GM21717 (cell line): ENCODE measurements at regions not wholly inside any gene's neighbourhood (a gene's known extent, or its start where the extent isn't known, plus 50 kb on each side); places are given as distances from the start of the nearest gene placed in this dataset.

Experiments
- ATAC-seq: cut with Tn5 transposase; IDR thresholded peaks from one replicate; pipeline ENCODE4 v1.9.1; 2021; ENCODE audit warnings: mild to moderate bottlenecking, moderate library complexity; ENCODE audit not compliant: unreplicated experiment

- ATAC-seq: no peak
These were observed 932.2 kb downstream of the TBC1D22A start for GRCh38 chr22:47694536-47695130.

DNA sequence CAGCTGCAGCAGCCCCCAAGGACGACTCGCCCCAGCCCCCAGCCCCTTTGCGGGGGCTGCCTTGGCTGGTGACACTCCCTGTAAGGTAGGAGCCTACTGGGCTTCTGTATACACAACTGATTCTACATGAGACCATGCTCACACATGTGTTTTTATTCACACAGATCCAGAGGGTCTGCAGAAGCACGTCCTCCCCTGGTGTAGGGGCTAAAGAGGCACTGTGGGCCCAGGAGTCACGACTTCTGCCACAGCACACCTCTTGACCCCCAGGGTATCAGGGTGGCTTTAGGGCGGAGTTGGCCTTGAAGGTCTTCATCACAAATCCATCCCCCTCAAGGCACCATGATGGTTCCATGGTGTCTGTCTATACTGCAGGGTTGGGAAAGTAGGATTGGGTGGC is 931.2 kb downstream of the TBC1D22A start:
- ATAC-seq: no peak

- ATAC-seq: no peak
These were observed 930.4 kb downstream of the TBC1D22A start for GRCh38 chr22:47692811-47693210.

GRCh38 chr22:47691152-47691895 is 928.9 kb downstream of the TBC1D22A start:
- no peak for ATAC-seq

DNA sequence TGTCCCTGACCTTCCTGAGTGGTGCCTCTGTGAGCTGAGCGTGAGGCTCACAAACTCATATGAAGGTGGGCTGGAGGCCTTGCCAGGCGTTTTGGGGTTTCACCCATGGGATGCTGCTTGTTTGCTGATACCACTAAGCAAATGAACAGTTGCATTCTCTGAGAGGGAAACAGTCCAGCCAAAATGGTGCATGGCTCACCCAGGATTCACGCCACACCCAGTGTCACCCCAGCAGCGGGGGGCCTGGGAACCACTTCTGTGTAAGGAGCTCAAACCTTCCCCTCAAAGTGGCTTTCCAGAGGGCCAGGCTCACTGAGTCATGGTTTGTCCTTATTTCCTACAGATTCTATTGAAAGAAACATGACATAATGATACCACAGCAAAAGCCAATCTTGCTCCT is 928.1 kb downstream of the TBC1D22A start:
- no peak for ATAC-seq

DNA sequence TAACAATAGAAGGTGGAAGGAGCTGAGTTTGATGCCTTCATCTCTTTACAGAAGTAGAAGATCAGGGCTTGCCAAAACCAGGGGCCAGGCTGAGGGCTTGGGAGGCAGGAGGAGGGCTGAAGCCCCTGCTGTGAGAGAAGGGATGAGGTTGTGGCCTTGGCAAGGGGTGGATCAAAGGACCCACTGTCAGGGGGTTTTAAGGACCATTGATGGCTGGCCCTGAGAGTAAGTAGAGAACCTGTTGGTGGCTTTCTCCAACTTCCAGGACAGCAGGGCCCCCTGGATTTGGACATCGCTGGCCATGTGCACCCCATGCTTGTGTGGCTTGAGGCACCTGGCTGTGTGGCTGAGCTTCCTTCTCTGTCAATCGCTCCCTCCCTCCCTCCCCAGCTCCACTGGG is 927.7 kb downstream of the TBC1D22A start:
- no peak for ATAC-seq

DNA sequence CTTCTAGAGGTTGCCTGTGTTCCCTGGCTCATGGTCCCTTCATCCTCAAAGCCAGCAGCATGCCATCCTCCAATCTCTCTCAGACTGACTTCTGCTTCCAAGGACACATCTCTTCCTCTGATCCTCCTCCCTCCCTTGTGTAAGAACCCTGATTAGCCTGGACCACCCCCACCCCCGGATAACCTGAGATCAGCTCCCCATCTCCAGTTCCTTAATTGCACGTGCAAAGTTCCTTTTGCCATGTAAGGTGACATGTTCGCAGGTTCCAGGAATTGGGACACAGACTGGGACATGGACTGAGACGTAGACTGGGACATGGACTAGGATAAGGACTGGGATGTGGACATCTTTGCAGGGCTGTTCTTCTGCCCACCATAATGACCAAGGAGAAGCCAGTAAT is 925.3 kb downstream of the TBC1D22A start:
- no peak for ATAC-seq

- ATAC-seq: no peak
These were observed 924.9 kb downstream of the TBC1D22A start for GRCh38 chr22:47687346-47687655.

DNA sequence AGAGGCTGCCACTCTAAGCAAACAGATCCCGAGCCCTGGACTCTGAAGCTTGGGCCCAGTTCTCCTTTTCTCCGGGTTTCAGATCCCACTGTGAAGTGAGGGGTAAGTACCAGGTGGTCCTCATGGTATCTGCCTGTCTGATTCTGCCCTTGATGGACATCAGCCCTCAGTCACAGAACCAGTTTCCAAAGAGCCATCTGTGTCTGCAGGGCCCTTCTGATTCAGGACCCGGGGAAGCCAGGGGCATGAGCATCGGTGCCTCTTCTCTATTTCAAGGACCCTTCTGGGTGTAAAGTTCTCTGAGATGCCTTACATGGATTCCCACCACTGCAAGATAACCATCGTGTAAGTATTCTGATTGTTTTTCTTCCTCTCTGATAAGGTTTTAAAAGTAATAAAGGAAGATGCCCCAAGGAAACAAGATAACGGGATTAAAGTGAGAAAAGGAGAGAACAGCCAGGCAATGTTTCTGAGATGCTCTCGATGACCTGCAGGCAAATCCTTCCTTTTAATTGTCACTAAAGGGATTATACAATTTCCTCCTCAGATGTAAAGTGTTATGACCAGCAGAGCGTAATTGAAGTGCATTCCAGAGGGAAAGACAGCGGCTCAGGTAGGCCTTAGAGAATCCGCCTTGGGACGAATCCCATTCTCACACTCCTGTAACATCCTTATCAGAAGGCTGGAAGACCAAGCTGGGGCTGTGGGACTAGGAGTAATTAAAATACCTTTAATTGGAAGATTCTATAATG is 924.3 kb downstream of the TBC1D22A start:
- no peak for ATAC-seq

DNA sequence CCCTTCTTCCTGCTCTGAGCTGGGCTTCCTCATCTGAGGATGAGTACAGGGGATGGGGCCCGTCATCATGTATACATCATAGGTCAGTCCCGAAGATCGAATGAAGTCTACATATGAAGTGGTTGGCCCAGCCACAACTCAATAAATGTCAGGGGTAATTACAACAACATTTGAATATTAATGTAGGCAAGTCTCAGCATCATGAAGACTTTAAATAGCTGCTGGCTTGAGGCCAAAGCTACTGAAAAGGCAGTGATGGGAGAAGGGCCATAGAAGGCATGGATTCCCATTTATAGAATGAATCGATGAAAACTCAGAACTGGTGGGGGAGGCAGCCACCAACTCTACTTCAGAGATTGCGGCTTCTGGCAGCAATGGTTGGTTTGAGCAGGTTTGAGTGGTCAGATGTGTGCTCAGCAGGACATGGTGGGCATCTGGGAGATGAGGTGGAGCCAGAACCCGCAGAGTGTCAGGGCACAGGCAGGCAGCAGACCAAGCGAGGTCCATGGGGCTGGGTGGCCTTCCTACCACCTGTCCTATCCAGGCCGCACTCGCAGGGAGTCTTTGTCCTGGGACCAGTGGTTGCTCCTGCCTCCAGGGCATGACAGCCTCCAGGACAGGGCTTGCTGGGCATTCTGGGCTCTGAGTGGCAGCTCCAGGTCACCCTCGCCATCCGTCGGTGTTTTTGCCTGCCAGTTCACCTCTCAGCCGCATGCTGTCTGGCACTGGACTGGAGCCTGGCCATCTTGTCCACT is 919.1 kb downstream of the TBC1D22A start:
- no peak for ATAC-seq

DNA sequence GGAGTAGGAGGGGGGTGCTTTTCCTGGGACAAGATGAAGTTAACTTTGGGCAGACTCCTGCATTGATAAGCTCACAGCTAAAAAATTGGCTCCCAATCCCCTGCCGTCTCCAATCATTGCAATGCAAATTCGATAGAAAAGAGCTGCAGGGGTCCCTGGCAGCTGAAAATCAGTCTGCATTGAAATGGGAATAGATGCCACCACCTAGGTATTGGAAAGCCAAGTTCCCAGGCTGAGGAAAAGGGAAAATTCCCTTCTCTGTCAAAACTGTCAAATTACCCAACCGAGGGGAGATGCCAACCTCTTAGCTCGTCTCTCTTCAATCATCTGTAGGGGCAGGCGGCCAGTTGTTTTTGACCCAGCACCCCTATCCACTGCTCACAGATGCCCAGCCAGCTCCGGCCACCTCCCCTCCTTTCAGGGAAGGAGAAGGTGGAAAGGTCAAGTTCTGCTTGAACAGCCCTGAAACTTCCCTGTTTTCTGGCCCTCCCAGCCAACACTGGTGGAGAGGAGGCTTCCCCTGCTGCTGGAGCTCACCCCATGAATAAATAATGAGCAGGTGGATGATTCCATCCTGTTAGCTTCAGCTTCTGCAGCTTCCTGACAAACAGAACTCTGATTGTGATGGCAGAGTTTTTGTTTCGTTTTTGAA is 916.3 kb downstream of the TBC1D22A start:
- no peak for ATAC-seq

DNA sequence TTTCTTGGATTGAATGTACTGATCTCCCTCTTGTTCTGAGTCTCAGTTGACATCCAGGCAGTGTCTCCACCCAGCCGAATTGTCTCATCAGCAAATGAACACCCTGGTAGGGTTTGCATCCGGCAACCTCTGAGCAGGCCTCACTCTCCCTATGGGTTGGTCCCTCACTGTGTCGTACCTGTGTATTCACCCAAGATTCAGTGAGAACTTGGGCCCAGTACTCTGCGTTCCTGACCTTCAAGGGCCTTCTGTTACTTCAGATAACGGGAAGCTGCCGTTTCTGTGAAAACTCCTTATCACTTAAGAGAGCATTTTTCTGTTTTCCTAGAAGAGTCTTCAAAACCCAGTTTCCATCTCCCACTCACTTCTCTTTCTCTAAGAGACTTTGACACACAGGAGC is 915.6 kb downstream of the TBC1D22A start:
- no peak for ATAC-seq

GRCh38 chr22:47676685-47677084 is 914.2 kb downstream of the TBC1D22A start:
- ATAC-seq: no peak

- no peak for ATAC-seq
These were observed 912.1 kb downstream of the TBC1D22A start for GRCh38 chr22:47674600-47674999.

DNA sequence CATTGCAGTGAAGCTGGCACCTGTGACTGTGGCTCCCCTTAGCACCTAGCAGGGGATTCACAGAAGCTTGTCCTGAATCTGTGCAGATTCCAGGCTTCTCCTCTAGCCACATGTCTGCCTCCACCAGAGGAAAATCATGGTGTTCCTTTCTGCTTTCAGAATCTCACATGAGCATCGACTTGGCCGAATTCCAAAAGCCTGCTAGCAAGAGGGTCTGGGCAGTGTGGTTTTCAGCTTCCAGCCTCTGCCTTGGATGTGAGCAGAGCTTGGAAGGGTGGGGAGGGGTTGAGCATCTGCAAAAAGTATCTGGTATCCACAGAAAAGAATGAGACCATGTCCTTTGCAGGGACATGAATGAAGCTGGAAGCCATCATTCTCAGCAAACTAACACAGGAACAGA is 911.1 kb downstream of the TBC1D22A start:
- no peak for ATAC-seq

DNA sequence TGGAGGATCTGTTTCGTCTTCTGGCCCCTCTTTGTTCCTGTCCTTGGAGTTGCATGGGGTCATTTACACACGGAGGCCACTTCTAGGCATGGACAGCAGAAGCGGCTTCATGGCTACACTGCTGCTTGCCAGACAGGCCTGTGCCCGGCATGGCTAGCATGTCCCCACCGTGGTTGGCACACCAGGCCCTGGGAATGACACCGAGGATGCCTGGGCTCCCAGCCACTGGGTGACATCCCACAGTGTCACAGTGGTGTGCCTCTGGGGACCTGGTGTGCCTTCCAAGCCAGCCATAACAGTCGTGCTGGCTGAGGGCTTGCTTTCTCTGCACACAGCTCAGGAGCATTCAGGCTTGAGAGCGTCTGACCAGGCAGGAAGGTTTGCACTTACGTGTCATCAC is 910.1 kb downstream of the TBC1D22A start:
- no peak for ATAC-seq

DNA sequence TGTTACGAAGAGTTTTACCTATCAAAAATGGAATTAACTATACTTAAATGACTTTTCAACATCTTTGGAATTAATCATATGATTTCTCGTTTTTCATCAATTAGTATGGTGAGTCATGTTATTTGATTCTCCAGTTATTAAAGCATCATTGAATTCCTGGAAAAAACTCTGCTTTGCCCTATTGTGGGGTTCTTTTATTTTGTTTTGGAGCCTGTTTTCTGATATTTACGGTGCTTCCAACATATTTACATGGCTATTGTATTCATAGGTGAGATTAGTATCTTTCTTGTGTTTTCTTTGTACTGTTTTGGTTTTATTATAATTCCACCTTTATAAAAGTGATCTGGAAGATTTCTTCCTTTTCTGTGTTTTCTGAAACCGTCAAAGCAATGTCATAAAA is 902.7 kb downstream of the TBC1D22A start:
- ATAC-seq: no peak

DNA sequence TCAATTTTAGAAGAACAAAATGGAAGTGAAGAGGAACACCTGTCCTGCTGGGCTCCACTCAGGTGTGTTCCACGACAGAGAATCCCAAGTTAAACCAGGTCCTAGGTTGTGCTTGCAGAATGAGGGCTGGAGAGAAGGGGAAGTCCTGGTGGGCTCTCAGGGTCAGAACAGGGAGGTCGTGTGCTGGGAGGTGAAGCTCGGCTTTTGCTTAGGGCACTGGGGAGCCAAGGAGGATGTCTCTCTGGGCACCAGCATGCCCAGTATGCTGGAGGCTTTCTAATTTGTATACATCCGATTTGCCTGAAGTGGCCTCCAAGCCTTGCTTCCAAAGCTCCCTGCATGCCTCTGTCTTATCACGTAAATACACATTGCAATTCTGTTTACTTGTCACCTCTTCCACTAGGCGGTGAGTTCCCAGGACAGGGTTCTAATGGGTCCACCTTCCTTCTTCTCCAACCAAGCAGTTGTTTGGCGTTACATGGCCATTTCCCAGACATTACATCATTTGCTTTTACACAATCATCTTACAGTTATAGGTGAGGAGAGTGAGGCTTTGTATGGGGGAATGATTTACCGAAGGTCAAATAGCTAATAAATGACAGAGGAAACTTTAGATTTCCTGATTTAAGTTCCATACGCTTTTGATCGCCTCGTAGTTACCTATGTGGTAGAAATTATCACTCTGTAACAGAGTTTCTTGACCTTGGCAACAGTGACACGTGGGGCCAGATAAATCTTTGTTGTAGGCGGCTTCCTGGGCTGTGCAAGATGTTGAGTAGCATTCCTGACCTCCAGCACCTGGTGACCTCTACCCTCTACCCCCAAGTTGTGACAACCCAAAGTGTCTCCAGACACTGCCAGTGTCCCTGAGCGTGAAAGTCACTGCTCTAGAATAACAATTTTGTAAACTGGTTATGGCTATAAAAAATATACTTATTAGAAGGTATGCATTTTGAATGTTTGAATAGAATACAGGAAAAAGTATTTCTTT is 901.5 kb downstream of the TBC1D22A start:
- ATAC-seq: no peak

DNA sequence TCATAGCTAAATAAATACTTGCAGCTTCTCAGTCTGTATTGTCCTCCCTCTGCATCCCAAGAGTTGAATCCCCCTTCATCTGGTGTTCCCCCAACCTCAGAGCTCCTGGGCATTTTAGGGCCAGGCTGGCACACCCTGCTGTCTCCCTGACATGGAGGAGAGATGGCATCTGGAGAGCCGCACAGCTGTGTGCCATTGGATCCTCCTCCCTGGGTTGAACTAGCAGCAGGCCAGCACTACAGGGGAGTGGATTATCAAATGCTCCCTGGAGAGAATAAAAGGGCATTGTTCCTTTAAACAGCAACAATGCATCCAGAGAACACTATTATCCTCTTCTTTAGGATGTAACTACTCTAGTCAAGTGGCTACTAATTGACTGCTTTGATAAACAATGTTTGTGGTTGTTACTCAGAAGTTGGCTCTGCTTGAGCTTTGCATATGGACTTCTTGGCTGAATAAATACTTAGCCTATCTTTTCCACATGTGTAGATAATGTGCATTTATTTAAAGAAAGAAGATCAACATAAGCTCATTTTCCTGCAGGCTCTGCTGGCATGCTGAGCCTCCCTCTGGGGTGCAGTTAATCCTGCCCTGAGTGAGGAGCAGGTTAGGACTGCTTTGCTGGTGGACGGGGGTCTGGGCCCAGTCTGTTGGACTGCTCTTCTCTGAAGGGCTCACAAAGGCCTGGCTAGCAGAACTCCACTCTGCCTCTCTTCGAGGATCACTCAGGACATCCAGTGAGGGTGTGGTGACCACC is 897.2 kb downstream of the TBC1D22A start:
- ATAC-seq: no peak
